Occipital lobe (tissue), 1 donor: ENCODE measurements at regions not wholly inside any gene's neighbourhood (a gene's known extent, or its start where the extent isn't known, plus 50 kb on each side); places are given as distances from the start of the nearest gene placed in this dataset.

Source experiments
- DNase-seq: peaks from one replicate; lab custom pipeline; 2025; lab: John Stamatoyannopoulos, UW

GRCh38 chr12:126182619-126183236 is 1117.5 kb downstream of the AACS start:
- no peak for DNase-seq

- DNase-seq = no peak
Measured at GRCh38 chr12:126185025-126185424, 1119.8 kb downstream of the AACS start.

DNA sequence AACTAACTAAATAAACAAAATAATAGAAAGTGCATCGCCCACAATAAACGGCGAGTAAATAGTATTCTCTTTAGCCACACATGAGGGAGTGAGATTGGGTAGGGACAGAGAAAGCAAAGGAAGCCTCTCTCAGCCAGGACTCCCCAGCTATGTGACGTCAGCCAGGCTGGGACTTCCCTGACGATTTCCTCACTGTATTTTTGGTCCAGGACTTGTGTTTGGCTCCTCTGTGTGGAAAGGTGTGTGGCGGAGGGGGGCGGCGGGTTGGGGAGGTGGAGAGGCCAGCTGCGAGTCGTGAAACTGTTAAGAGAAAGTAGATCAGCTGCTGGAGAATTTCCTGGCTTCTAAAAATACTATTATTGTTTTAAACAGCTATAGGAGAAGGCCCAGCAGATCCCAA is 1124.6 kb downstream of the AACS start:
- DNase-seq = no peak

GRCh38 chr12:126191031-126191891 is 1126.0 kb downstream of the AACS start:
- DNase-seq = no peak

DNA sequence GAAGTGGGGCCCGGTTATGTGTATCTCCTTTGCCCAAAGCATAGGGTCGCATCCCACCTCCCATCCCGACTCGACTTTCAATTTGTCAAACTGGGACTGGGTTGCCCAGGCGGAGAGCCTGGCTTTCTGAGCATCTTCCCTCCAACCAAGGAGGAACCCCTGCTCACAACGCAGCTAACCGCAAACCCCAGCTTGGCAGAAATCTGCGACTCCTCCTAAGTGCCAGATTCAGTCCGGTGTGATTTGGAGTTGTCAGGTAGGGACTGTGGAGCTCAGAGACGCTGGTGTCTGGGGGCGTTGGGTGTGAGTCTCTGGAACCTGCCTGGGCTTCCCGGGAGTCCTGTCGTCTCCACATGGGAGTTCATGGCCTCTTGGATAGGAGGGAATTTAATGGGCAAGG is 1126.7 kb downstream of the AACS start:
- DNase-seq = no peak

DNA sequence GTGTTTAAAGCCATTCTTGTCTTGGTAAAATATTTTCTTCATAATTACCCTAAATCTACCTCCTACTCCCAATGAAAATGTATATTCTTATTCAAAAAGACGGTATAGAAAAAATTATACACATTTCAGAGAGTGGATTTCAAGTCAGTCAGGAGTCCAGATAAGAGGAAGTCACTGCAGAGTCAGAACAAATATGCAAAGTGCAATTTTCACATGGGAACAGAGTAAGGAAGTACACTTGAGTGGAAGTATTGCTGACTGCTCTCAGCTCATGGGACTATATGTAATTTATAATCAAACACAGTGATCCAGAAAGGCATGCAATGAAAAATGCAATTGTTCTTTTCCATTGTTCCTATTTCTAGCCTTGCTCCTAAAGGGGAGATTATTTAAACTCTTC is 1128.0 kb downstream of the AACS start:
- DNase-seq = no peak

GRCh38 chr12:126196263-126196662 is 1131.0 kb downstream of the AACS start:
- DNase-seq = no peak

GRCh38 chr12:126198516-126198915 is 1133.3 kb downstream of the AACS start:
- DNase-seq = no peak

DNA sequence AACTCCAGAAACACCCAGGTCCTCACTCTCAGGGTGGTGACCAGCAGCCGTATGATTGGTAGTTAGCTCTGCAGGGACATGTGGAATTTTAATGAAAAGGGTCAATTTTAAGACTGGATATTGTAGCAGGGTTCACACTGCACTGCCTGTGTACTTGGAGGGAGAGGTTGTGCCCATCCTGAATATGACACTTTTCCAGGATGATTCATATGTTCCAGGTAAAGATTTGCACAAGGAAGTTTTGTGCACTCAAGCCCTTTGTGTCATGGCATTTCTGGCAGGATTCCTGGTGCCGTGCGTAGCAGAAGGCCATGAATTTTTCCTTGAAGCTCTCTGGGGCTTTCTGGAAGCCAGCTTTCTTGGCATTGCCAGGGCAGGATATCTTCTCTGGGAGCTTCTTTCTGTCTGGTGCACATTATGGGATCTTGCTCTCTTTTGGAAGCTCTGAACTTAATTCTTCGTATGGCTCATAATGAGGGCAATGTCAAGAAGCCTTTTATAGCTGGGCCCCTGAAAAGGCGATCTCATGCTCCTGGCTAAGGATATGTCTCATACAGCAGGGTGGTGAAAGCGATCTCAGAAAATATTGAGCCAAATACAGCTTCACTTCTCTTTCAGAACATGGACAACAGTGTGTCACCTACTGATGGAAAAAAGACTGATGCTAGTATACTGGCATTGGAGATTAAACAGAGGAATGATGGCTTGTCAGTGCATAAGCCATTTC is 1133.9 kb downstream of the AACS start:
- no peak for DNase-seq

GRCh38 chr12:126201981-126202537 is 1136.8 kb downstream of the AACS start:
- DNase-seq = no peak

GRCh38 chr12:126204326-126204725 is 1139.1 kb downstream of the AACS start:
- no peak for DNase-seq

DNA sequence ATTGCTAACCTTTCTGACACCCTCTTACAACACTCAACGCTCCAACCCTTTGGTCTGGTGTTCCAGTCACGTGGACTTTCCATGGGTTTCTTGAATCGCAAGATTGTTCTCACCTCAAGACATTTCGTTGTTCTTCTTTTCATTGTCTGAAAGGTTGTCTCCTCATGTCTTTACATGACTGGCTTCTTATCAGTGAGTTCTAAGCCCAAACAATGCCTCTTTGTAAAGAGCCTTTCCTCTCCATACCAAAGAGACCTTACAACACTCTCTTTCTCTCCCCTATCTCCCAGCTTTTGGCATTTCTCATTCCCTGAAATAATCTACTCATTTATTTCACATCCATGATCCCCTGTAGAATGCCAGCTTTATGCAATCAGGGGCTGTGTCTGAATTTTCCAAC is 1144.8 kb downstream of the AACS start:
- DNase-seq = no peak

DNA sequence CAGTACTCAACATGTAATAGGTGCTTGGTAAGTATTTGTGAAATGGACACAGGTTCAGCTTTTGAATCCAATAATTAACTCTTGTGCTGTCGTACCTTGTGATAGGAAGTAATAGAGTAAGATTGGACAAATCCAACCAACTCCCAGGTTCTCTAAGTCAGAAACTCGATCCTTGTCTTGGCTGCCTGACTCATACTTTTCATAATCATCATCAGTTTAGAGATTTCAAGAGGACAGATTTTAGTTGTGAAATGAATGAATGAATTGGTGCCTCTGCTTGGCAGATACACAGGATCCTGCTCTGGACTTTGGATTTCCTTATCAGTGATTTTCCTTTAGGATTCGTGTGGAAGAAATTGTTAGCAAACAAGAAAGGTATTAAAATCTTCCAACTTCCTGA is 1145.2 kb downstream of the AACS start:
- DNase-seq = no peak

DNA sequence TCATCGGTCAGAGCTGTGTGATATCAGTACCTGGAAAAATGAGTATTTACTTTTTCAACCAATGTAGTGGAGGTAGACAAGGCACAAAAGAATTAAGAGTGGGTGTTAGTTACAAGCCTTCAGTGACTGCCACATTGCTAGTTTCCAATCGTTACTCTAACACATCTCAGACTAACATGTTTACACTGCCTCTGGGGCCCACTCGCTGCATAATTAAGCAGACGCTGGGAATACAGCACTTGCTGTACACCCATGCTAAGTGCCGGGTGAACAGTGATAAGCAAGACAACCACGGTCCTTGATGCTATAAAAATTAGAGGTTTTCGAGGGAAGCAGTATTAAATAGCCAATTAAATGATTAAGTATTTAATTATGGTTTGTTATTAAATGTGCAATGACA is 1147.6 kb downstream of the AACS start:
- no peak for DNase-seq

GRCh38 chr12:126218697-126219096 is 1153.5 kb downstream of the AACS start:
- DNase-seq = no peak

GRCh38 chr12:126219139-126219538 is 1153.9 kb downstream of the AACS start:
- DNase-seq = no peak

GRCh38 chr12:126219654-126220279 is 1154.5 kb downstream of the AACS start:
- DNase-seq = no peak

- no peak for DNase-seq
Measured at GRCh38 chr12:126224032-126224431, 1158.8 kb downstream of the AACS start.

DNA sequence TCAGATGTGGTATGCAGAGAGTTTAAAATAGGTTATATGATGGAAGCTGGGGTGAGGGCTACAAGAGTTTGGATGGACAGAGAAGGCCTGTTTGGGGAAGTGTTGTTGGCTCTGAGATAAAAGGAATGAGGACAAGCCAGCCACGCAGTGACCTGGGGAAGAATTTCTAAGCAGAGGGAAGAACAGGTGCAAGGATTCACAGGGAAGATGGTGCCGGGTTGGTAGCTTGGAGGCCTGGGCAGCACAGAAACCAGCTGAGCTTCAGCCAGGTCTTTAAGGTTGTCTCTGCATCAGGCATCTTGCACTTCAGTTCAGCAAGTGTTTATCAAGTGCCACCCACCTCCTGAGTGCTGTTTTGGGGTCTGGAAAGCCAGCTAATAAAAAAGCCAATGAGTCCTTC is 1163.7 kb downstream of the AACS start:
- DNase-seq = no peak

DNA sequence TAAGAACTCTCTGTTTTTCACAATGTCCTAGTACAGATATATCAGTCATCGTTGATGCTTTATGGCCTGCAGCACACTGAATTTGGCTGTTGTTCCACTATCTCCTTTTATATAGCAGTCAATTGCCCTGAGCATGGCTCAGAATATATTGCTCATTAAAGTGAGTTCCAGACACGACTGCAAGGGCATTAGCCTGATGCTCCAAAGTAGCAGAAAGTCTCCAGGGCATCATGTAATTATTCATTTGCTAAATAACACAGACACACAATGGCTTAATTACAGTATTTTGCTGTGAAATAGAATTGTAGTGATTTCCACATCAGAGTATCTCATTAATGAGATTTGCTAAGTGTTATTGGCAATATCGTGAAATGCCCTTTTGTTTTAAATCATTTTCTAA is 1167.5 kb downstream of the AACS start:
- DNase-seq = no peak

DNA sequence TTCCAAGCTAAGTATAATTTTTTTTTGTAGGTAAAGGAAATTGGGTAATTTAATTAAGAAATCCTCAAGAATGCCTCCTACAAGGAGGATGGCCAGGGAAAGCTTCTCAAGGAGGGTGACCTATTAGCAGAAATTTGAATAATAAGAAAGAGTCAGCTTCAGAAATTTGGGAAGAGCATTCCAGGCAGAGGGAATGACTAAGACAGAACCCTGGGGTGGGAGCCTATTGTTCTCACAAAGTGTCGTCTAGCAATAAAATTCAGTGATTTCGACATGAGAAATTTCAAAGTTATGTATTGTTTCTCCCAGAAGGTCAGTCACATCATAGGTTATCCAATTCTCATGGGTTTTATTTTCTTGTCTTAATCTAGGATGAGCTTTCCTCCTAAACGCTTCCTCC is 1168.4 kb downstream of the AACS start:
- DNase-seq = no peak
